NOMO-1 (cell line): ENCODE measurements at regions not wholly inside any gene's neighbourhood (a gene's known extent, or its start where the extent isn't known, plus 50 kb on each side); places are given as distances from the start of the nearest gene placed in this dataset.
A peak's percentile ranks its signal among the peaks of the same experiment; 100 is the strongest.
"Not testable (repeated sequence)": the region's sequence is repeated elsewhere in the genome, so short reads cannot be mapped to it uniquely, and the experiment has no call there.

Source experiments
- DNase-seq, 2 experiments: peaks; one replicate each; lab custom pipeline; 2025; ENCODE audit not compliant: unreplicated experiment in 2 of 2; lab: John Stamatoyannopoulos, UW

GRCh38 chr11:86749821-86750401 is 50.4 kb upstream of the PRSS23 start:
- no peak for DNase-seq

GRCh38 chr11:86749376-86749775 is 51.0 kb upstream of the PRSS23 start:
- no peak for DNase-seq

GRCh38 chr11:86748296-86748695 is 52.0 kb upstream of the PRSS23 start:
- DNase-seq, result no peak

DNA sequence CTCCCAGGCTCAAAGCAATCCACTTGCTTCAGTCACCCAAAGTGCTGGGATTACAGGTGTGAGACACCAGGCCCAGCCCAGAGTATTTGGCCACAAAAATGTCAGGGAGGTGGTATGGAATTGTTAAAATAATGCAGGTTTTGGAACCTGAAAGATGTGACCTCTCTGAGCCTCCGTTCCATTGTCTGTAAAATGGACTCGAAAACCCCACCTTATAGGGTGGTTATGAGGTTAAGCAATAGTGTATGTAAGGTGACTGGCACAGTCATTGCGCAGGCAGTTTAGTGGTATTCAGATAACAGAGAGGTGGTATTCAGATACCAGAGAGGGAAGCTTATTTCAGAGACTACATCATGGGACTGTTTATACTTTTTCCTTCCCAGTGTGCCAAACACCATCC is 52.5 kb upstream of the PRSS23 start:
- DNase-seq, result no peak

DNA sequence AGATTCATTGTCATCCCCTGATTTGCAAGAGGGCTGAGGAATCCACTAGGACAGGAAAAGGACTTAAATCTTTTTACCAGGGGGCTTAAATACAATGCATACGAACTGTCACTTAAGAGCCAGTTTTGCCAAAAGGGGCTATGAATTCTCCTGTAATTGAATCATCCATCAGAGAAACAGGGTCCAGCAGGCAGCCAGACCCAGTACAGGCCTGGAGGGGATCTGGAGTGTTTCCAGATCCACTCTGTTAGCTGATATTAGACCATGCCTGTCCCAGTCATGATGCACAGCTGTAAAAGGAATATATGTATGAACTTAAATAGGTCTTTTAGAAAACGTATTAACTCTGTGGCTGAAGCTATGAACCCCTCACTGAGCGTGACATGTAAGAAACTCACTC is 53.8 kb upstream of the PRSS23 start:
- DNase-seq, result no peak

DNA sequence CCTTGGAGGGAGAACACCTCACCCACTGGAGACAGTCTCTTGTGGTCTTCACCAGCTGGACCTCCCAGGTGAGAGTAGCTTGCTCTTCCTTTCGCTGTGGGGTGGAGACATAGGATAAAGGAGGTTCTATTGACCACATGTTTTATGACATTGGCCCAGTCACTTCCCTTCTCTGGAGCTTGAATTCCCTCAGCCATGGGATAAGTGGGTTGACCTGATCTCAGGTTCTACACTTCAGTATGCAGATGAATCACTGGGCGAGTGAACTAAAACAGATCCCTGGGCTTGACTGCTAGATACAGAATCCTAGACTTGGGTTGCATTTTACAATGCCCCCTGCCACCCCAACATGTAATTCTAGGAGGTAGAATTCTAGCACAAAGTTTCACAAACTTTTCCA is 54.8 kb upstream of the PRSS23 start:
- no peak for DNase-seq

DNA sequence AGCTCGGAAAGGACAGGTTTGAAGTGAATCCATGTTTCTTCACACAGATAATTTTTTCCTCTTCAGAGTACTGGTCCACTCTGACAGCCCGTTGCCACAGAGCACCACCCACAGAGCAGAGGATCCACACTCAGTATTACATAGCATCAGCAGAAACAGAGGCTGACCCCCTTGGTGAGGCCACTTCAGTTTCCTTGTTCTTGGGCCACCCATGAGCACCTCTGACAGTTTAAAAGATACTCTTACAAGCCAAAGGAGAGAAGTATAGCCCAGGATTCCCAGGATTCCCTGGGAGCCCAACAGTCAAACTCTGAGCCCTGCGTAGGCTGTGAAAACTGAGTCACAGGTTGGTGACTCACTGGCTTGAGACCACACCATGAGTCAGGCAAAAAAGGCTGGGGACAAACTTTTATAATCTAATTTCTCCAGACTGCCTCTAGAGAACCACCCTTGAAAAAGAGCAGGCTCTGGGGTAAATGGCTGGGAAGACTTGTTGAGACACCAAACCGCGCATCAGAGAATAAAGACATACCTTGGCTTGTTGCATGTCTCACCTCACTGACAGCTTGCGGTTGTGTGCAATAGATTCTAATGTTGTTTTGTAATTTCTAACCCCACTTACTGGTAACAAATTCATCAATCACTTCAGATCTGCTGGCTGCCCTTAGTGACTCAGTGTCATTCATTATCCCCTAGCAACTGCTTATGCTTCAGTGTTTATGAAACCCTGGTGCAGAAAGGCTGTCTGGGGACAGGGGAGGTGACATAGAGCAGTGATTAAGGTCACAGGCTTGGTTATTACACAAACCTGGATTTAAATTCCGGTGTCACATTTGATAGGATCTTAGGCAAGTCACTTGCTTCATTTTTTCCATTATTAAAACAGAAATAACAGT is 56.9 kb upstream of the PRSS23 start:
- DNase-seq, result peak; percentile 82 to 93

DNA sequence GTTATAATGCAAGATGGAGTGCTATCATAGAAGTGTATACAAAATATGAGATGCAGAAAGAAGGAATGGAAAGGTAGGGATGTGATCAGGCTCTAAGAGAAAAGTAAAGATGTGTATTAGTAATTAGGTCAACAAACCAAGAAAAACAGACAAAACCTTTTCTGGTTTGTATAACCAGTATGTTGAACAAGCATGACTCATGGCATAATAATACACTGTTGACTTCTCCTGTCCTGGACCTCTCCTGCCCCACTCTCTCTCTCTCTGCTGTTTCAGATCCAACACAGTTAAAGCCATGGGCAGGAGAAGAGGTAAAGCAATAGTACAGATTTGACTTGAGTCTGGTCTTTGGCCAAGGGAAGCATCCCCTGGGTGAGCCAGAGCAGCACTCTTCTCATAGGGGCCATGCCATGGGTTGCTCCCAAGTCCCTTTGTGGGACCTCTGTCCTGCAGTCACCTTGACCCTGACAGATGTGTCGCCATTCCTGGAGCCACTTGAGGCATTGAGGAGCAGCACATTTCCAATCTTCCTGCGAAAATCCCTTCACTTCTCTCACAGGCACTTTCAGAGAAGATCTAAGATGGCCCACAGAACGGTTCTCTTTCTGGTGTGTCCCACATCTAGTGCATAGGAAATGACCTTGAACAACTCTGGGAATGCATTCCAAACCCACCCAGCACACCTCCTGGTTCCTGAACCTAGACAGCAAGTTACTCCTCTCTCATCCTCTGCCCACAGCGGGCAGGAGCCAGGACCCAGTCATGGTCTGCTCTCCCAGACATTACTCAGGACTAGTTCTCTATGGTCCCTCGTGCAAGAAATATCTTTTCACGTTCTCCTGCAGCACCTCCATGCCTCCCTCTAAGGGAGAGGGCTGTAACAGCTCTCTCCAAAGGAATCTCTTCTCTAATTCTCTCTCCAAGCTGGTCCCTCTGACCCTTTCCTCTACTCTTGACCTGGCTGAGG is 58.2 kb upstream of the PRSS23 start:
- DNase-seq, result no peak

GRCh38 chr11:86741484-86741835 is 58.9 kb upstream of the PRSS23 start:
- DNase-seq, result no peak

- peak; percentile 66 to 92 for DNase-seq
Measured at GRCh38 chr11:86740628-86741483, 59.5 kb upstream of the PRSS23 start.

- DNase-seq, result peak in 1 of 2 experiments; percentile 8
Measured at GRCh38 chr11:86738568-86738967, 61.8 kb upstream of the PRSS23 start.

DNA sequence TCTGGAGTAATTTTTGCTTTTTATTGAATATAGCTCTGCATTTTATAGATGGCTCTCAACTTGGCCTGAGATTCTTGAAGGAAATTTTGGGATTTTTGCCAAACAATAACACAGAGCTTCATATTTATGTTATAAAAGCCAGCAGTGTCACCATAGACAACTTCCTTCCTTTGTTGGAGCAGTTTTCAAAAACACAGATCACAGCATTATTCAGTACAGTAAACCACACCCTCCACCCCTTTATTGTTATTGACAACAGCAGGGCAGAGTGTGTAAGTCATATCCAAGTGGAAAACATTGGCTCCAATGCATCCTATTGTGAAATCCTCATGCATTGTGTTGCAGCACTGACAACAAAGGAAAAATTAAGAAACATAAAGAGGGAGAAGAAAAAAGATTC is 62.6 kb upstream of the PRSS23 start:
- no peak for DNase-seq

DNA sequence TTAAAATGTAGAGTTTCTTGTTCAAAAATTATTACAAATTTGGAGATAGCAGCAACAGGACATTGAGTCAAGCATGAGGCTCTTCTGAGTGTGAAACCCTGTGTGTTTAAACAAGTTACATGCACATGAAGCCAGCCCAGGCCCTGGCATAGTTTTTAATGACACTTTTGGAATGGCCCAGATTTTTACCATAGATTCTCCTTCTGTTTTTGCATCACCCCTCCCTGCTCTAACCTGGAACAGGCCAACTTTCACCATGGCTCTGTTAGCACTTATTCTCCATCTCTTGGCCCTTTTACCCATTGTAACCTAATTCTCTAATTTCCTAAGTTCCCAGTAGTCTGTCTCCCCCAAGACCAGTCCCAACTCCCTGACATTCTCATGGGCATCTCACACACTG is 63.1 kb upstream of the PRSS23 start:
- DNase-seq, result no peak

DNA sequence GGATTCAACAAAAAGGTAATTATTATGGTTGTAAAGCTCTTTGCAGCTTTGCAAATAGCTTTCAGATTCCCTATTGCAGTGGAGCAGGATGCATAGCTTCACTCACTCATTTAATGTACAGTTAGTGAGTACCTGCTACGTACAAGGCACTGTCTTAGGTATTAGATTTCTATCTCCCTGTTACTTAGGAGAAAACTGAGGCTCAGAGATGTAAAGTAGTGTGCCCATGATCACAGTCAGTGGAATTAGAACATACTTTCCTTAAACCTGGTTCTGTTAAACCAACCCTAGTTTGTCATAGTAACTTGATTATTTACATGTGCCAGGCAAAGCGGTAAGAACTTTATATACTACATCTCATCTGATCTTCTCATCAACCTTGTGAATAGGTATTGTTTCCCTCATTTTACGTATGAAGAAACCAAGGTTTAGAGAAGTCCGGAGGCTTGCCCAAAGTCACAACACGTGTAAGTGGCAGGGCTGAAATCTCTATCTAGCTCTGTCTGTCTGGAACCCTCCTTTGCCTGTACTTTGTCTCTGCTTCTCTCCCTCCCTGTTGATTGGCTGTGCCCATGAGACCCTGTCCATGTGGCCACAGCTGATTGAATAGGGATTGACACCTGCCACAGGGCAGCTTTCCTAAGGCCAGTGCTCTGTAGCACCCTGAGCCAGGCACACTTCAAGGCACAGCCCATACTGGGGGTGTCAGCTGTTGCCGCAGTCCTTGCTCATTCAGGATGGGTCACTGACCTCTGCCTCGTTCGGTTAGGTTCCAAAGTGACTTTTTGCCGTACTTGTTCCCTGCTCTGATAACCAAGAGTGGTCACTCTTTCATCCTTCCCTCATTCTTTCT is 63.8 kb upstream of the PRSS23 start:
- no peak for DNase-seq

DNA sequence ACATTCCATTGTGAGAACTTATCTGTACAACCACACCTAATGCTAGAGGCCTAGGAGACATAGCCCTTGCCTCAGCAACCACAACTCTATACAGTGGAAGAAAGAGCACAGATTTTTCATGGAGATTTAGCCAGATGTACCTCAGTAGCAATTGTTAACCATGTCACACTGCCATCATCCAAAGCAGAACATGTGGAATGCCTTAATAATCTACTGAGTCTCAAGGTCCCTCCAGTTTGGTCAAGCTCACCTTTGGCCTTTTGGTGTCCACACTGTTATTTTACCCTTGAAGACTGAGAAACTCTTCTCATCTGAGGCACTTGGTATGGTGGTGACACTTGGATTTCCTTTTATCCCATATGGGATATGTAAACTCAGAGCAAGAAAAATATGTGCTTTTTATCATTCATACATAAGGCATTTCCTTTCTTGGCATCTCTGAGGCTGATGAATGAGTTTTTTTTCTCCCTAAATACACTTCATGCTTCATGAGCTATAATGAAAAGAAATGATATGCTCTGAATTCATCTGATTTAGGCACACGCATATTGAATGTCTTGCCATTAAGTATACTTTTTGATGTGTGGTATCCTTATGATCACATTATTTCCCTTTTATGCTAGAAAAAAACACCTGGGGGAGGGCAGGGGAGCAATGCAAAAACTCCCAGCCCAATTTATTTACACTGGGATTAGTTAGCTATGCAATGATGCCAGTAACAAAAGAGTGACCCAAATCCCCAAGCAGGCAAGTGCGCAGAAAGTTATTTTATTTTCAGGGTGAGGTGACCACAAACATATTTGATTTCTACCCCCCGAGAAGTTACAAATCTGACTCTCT is 63.3 kb upstream of the ME3 start:
- no peak for DNase-seq

DNA sequence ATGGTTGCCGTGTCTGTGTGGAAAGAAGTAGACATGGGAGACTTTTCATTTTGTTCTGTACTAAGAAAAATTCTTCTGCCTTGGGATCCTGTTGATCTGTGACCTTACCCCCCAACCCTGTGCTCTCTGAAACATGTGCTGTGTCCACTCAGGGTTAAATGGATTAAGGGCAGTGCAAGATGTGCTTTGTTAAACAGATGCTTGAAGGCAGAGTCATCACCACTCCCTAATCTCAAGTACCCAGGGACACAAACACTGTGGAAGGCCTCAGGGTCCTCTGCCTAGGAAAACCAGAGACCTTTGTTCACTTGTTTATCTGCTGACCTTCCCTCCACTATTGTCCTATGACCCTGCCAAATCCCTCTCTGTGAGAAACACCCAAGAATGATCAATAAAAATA is 60.3 kb upstream of the ME3 start:
- not testable (repeated sequence) for DNase-seq

GRCh38 chr11:86732286-86732685 is 59.9 kb upstream of the ME3 start:
- DNase-seq, result not testable (repeated sequence)

GRCh38 chr11:86729576-86729975 is 57.2 kb upstream of the ME3 start:
- not testable (repeated sequence) for DNase-seq

- no peak for DNase-seq
Measured at GRCh38 chr11:86728562-86728961, 56.1 kb upstream of the ME3 start.
